SU-DHL-6 (cell line): ENCODE measurements at regions not wholly inside any gene's neighbourhood (a gene's known extent, or its start where the extent isn't known, plus 50 kb on each side); places are given as distances from the start of the nearest gene placed in this dataset.

Experiments
- CTCF ChIP-seq: fragments of 200-600 bp; sonication (generic); IDR thresholded peaks from one replicate; pipeline ENCODE4 v1.5.1; 2017; ENCODE audit warnings: antibody characterized with exemption, mild to moderate bottlenecking, low read length, moderate library complexity; ENCODE audit not compliant: insufficient read depth, poor library complexity, severe bottlenecking
- EZH2phosphoT487 ChIP-seq: fragments of 200-600 bp; sonication (generic), shearing (Covaris generic); conservative IDR thresholded peaks from 2 replicates; pipeline ENCODE4 v1.6.1; 2018; ENCODE audit warnings: mild to moderate bottlenecking, antibody characterized with exemption, low read length, moderate library complexity, mixed read lengths

- no peak for TF ChIP-seq CTCF
- TF ChIP-seq EZH2phosphoT487 = no peak
Observed at GRCh38 chr16:51055434-51055833, 95.6 kb downstream of the SALL1 start.
